ENCODE measurements at regions not wholly inside any gene's neighbourhood (a gene's known extent, or its start where the extent isn't known, plus 50 kb on each side); places are given as distances from the start of the nearest gene placed in this dataset.

GRCh38 chr3:135898774-135899173, 66.8 kb upstream of the PPP2R3A start:
- TF ChIP-seq POLR2AphosphoS5 (IDR thresholded peaks at IDR 0.05; ENCODE audit: borderline replicate concordance, low read depth, low read length) (no peak), EZH2 (IDR thresholded peaks at IDR 0.05) (no peak), FOXP2 (optimal IDR thresholded peaks at IDR 0.05; ENCODE audit: control extremely low read depth, extremely low read length, insufficient read depth) (no peak)

Data from SK-N-MC (cell line).